ENCODE measurements at regions not wholly inside any gene's neighbourhood (a gene's known extent, or its start where the extent isn't known, plus 50 kb on each side); places are given as distances from the start of the nearest gene placed in this dataset.

DNA sequence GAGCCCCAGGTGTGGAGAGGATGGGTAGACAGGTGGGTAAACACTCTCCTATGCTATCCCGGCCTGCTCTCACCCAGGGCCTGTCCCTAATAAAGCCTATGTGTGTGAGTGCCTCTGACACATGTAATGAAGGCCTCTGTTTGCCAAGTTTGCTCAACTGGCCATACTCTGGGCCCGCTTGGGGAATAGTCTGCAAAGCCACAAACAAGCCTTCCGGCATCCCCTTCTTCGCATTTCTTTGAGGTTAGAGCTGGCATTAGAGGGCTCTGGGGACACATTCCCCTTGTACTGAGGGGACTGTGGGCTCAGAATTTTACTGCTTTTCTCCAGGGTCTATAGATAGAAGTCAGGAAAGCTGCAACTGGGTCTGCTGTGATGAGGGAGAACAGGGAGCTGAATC lies 240.5 kb downstream of the C12orf75 start:
- no peak overlapping the region for H3K4me3 Mint-ChIP-seq
- H3K4me1 Mint-ChIP-seq (ENCODE audit: low read depth in 2 of 2), result peaks cover 0 to 6% of the 10 kb centered on the region in 2 donors
- ATAC-seq (replicated peaks), result no peak

GRCh38 chr12:105573574-105573973 lies 243.1 kb downstream of the C12orf75 start:
- peaks cover 0 to 6% of the 10 kb centered on the region in 2 donors for H3K4me1 Mint-ChIP-seq (ENCODE audit: low read depth in 2 of 2)
- H3K27me3 Mint-ChIP-seq, result peaks cover 0 to 29% of the 10 kb centered on the region in 2 donors
- ATAC-seq (replicated peaks), result no peak
- H3K36me3 Mint-ChIP-seq (ENCODE audit: insufficient read depth), result no peaks in the 10 kb centered on the region
- no peak overlapping the region for H3K27ac Mint-ChIP-seq
- no peak overlapping the region for H3K4me3 Mint-ChIP-seq
- DNase-seq, result no peak
- H3K9me3 Mint-ChIP-seq, result no peaks in the 10 kb centered on the region

More for the DNA sequence above, 240.5 kb downstream of the C12orf75 start:
- Mint-ChIP-seq H3K27me3 (peaks cover 7 to 21% of the 10 kb centered on the region in 2 donors), H3K9me3 (no peaks in the 10 kb centered on the region), H3K36me3 (ENCODE audit: insufficient read depth) (no peaks in the 10 kb centered on the region), H3K27ac (no peak overlapping the region)
- DNase-seq, result no peak

- DNase-seq (no peak), ATAC-seq (replicated peaks) (no peak)
- Mint-ChIP-seq H3K27me3 (peaks cover 0 to 29% of the 10 kb centered on the region in 2 donors), H3K4me1 (ENCODE audit: low read depth in 2 of 2) (peaks cover 0 to 6% of the 10 kb centered on the region in 2 donors), H3K9me3 (no peaks in the 10 kb centered on the region), H3K27ac (no peak overlapping the region), H3K4me3 (no peak overlapping the region), H3K36me3 (ENCODE audit: insufficient read depth) (no peaks in the 10 kb centered on the region)
Measured at GRCh38 chr12:105574056-105574715, 243.7 kb downstream of the C12orf75 start.

GRCh38 chr12:105575235-105575634 lies 244.7 kb downstream of the C12orf75 start:
- H3K4me3 Mint-ChIP-seq, result no peak overlapping the region
- peaks cover 0 to 29% of the 10 kb centered on the region in 2 donors for H3K27me3 Mint-ChIP-seq
- DNase-seq (no peak), ATAC-seq (replicated peaks) (no peak)
- H3K36me3 Mint-ChIP-seq (ENCODE audit: insufficient read depth), result no peaks in the 10 kb centered on the region
- no peak overlapping the region for H3K27ac Mint-ChIP-seq
- H3K9me3 Mint-ChIP-seq, result no peaks in the 10 kb centered on the region
- H3K4me1 Mint-ChIP-seq (ENCODE audit: low read depth in 2 of 2), result peaks cover 0 to 2% of the 10 kb centered on the region in 2 donors

DNA sequence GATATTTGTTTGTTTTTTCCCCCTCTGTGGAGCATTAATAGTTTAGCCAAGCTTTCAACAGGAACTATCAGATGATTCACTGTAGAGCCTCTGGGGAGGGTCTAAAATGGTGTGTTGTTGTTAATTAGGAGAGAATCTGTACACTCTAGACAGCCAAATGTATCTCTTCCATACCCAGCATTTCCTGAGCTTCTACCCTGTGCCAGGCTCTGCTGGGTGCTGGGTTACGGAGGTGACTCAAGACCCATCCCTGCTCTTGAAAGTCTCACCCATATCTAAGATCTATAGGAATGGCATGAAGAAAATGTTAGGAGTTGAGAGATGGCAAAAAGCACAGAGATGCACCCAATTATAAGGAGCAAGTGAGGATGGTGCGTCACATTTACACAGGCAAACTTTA lies 245.8 kb downstream of the C12orf75 start:
- Mint-ChIP-seq H3K27me3 (peaks cover 0 to 29% of the 10 kb centered on the region in 2 donors), H3K27ac (no peak overlapping the region), H3K9me3 (no peaks in the 10 kb centered on the region), H3K4me1 (ENCODE audit: low read depth in 2 of 2) (no peaks in the 10 kb centered on the region), H3K36me3 (ENCODE audit: insufficient read depth) (no peaks in the 10 kb centered on the region), H3K4me3 (no peak overlapping the region)
- no peak for DNase-seq
- ATAC-seq (replicated peaks), result no peak

- no peaks in the 10 kb centered on the region for H3K9me3 Mint-ChIP-seq
- no peaks in the 10 kb centered on the region for H3K4me1 Mint-ChIP-seq (ENCODE audit: low read depth in 2 of 2)
- no peak overlapping the region for H3K27ac Mint-ChIP-seq
- no peak overlapping the region for H3K4me3 Mint-ChIP-seq
- DNase-seq (no peak), ATAC-seq (replicated peaks) (no peak)
- H3K27me3 Mint-ChIP-seq, result peaks cover 4 to 38% of the 10 kb centered on the region in 2 donors
- no peaks in the 10 kb centered on the region for H3K36me3 Mint-ChIP-seq (ENCODE audit: insufficient read depth)
Measured at GRCh38 chr12:105580821-105581352, 250.4 kb downstream of the C12orf75 start.

GRCh38 chr12:105581420-105581819 lies 250.9 kb downstream of the C12orf75 start:
- no peaks in the 10 kb centered on the region for H3K9me3 Mint-ChIP-seq
- DNase-seq (no peak), ATAC-seq (replicated peaks) (no peak)
- no peak overlapping the region for H3K4me3 Mint-ChIP-seq
- peaks cover 5 to 32% of the 10 kb centered on the region in 2 donors for H3K27me3 Mint-ChIP-seq
- no peaks in the 10 kb centered on the region for H3K36me3 Mint-ChIP-seq (ENCODE audit: insufficient read depth)
- H3K27ac Mint-ChIP-seq, result no peak overlapping the region
- no peaks in the 10 kb centered on the region for H3K4me1 Mint-ChIP-seq (ENCODE audit: low read depth in 2 of 2)

DNA sequence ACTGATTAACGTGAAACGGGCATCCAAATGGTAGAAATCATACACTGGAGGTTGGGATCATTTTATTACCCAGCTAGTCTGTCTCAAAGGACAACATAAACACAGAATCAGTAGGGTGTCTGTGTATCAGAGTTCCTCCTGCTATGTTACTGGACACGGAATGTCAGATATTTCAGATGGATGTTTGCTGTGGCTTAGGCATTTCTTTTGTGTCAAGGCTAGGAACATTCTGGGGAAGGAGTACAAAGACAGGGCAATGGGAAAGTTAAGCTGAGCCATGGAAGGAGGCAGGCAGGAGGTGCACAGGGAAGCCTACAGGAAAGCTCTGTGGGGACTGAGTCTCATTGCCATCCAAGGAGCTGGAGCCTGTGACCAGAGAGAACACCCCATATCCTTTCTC lies 254.6 kb downstream of the C12orf75 start:
- Mint-ChIP-seq H3K27me3 (peaks cover 5 to 18% of the 10 kb centered on the region in 2 donors), H3K4me1 (ENCODE audit: low read depth in 2 of 2) (no peaks in the 10 kb centered on the region), H3K9me3 (no peaks in the 10 kb centered on the region), H3K36me3 (ENCODE audit: insufficient read depth) (no peaks in the 10 kb centered on the region), H3K27ac (no peak overlapping the region), H3K4me3 (no peak overlapping the region)
- ATAC-seq (replicated peaks) (no peak), DNase-seq (no peak)

DNA sequence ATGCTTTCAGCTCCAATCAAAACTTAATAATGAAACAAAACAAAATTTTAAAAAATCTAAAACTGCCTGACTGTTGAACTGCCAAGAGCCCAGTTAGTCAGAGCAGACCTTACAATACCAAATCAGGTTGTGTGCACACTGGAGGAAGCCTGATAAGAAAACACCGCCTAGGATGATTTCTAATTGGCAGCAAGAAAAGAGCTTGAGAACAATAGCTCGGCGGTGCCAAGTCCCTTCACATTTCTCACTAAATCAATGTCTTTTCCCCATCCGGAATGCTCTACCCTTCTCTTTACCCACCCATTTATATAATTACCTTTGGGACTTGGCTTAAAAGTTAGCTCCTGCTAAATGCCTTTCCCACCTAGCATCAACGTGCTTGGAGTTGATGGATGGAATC lies 256.7 kb downstream of the C12orf75 start:
- no peaks in the 10 kb centered on the region for H3K9me3 Mint-ChIP-seq
- no peaks in the 10 kb centered on the region for H3K4me1 Mint-ChIP-seq (ENCODE audit: low read depth in 2 of 2)
- H3K36me3 Mint-ChIP-seq (ENCODE audit: insufficient read depth), result no peaks in the 10 kb centered on the region
- peaks cover 5 to 18% of the 10 kb centered on the region in 2 donors for H3K27me3 Mint-ChIP-seq
- no peak overlapping the region for H3K4me3 Mint-ChIP-seq
- no peak for ATAC-seq (replicated peaks)
- no peak for DNase-seq
- H3K27ac Mint-ChIP-seq, result no peak overlapping the region

- Mint-ChIP-seq H3K9me3 (no peaks in the 10 kb centered on the region), H3K4me3 (no peak overlapping the region), H3K27ac (no peak overlapping the region), H3K4me1 (ENCODE audit: low read depth in 2 of 2) (no peaks in the 10 kb centered on the region), H3K36me3 (ENCODE audit: insufficient read depth) (no peaks in the 10 kb centered on the region), H3K27me3 (peaks cover 5 to 18% of the 10 kb centered on the region in 2 donors)
- ATAC-seq (replicated peaks) (no peak), DNase-seq (no peak)
Measured at GRCh38 chr12:105588106-105588505, 257.6 kb downstream of the C12orf75 start.

DNA sequence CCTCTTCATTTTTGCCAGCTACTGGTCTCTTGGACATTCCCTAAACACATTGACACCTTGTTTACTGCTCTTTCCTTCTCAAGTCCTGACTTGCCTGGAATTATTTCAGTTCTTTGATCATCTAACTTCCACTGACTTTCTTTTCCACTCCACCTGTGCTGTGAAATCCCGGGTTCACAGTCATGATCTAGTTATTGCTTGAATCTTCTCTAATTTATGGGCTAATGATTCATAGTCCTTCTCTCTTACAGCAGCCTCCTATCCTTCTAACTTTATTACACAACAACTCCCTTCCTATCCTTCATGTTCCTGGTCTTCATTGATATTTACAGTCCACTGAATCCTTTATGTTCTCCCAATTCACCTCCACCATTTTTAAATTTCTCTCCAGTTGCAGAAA lies 260.1 kb downstream of the C12orf75 start:
- peaks cover 0 to 6% of the 10 kb centered on the region in 2 donors for H3K9me3 Mint-ChIP-seq
- no peaks in the 10 kb centered on the region for H3K36me3 Mint-ChIP-seq (ENCODE audit: insufficient read depth)
- no peak overlapping the region for H3K27ac Mint-ChIP-seq
- H3K27me3 Mint-ChIP-seq, result peaks cover 11 to 16% of the 10 kb centered on the region in 2 donors
- no peaks in the 10 kb centered on the region for H3K4me1 Mint-ChIP-seq (ENCODE audit: low read depth in 2 of 2)
- DNase-seq, result no peak
- no peak for ATAC-seq (replicated peaks)
- no peak overlapping the region for H3K4me3 Mint-ChIP-seq

GRCh38 chr12:105595440-105595839 lies 264.9 kb downstream of the C12orf75 start:
- Mint-ChIP-seq H3K4me3 (no peak overlapping the region), H3K36me3 (ENCODE audit: insufficient read depth) (no peaks in the 10 kb centered on the region), H3K27ac (no peak overlapping the region), H3K9me3 (peaks cover 0 to 6% of the 10 kb centered on the region in 2 donors), H3K4me1 (ENCODE audit: low read depth in 2 of 2) (no peaks in the 10 kb centered on the region), H3K27me3 (peaks cover 21 to 23% of the 10 kb centered on the region in 2 donors)
- no peak for ATAC-seq (replicated peaks)
- no peak for DNase-seq

DNA sequence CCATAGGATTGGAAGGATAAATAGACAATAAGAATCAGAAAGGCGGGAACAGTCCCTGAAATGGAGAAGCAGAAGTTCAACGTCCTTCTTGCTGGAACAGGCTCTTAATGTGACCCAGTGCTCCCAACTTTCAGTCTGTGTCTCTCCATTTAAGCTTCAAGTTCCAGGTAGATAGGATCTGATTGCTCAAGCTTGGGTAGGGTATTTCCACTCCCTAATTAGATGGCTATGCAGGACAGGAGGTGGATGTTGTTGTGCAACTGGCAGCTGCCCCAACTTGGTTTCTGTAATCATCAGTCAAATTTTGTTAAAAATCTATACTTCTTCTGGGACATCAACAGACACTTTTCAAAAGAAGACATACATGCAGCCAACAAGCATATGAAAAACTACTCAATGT lies 266.2 kb downstream of the C12orf75 start:
- DNase-seq (no peak), ATAC-seq (replicated peaks) (no peak)
- Mint-ChIP-seq H3K9me3 (peaks cover 0 to 6% of the 10 kb centered on the region in 2 donors), H3K27me3 (peaks cover 21 to 32% of the 10 kb centered on the region in 2 donors), H3K4me3 (no peak overlapping the region), H3K36me3 (ENCODE audit: insufficient read depth) (no peaks in the 10 kb centered on the region), H3K27ac (no peak overlapping the region), H3K4me1 (ENCODE audit: low read depth in 2 of 2) (no peaks in the 10 kb centered on the region)

DNA sequence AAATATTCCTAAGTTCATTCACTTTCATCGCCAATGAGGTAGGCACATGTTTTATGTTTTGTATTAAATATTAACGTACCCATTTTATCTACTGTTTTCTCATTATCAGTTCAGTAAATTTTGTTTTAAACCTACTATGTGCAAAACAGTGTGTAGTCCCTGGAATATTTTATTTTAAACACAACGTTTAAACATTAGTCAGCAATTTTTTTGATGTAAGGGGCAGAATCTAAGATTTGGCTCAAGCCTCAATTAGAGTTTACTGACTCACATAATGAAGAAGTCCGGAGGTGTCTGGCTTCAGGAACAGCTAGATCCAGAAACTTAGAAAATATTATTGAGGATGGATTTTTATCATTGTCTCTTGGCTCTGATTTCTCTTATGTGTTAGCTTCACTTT lies 267.5 kb downstream of the C12orf75 start:
- Mint-ChIP-seq H3K27ac (no peak overlapping the region), H3K36me3 (ENCODE audit: insufficient read depth) (no peaks in the 10 kb centered on the region), H3K4me1 (ENCODE audit: low read depth in 2 of 2) (no peaks in the 10 kb centered on the region), H3K27me3 (peaks cover 26 to 38% of the 10 kb centered on the region in 2 donors), H3K4me3 (no peak overlapping the region), H3K9me3 (peaks cover 0 to 6% of the 10 kb centered on the region in 2 donors)
- DNase-seq, result no peak
- ATAC-seq (replicated peaks), result no peak

Data from effector memory CD8-positive, alpha-beta T cell (primary cell).